ENCODE measurements at regions not wholly inside any gene's neighbourhood (a gene's known extent, or its start where the extent isn't known, plus 50 kb on each side); places are given as distances from the start of the nearest gene placed in this dataset.

DNA sequence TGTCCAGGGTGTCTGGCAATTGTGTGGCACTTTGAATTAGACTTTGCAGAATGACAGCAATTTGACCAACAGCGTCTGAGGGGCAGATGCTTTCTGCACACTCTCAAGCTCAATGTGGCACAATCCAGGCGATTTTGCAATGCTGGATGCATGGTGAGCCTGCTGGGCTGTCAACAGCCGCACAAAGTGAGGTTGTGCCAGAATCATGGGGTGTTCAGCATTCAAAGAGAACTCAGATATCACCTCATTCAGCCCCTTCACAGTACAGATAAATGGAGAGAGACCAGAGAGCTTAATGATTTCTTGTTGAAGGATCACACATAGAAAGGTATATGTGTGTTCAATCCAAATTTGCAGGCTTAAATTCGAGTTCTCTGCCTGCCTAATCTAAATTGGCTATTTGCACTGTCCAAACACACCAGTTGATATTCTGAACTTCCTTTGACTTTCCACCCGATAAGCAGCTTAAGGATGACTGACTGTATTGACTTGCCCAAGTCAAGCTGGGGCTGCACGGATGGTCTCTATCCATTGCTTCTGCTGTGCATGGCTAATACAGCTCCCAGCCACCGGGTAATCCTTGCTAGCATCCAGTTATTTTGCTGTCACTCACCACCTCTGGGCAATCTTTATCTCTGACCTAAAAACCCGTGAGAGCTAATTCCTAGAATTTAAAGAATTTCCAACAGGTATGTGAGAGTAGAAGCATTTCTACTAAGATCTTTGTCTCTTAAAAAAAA is 157.9 kb upstream of the TAS2R1 start (continued):
- TF ChIP-seq, protein P1, sequence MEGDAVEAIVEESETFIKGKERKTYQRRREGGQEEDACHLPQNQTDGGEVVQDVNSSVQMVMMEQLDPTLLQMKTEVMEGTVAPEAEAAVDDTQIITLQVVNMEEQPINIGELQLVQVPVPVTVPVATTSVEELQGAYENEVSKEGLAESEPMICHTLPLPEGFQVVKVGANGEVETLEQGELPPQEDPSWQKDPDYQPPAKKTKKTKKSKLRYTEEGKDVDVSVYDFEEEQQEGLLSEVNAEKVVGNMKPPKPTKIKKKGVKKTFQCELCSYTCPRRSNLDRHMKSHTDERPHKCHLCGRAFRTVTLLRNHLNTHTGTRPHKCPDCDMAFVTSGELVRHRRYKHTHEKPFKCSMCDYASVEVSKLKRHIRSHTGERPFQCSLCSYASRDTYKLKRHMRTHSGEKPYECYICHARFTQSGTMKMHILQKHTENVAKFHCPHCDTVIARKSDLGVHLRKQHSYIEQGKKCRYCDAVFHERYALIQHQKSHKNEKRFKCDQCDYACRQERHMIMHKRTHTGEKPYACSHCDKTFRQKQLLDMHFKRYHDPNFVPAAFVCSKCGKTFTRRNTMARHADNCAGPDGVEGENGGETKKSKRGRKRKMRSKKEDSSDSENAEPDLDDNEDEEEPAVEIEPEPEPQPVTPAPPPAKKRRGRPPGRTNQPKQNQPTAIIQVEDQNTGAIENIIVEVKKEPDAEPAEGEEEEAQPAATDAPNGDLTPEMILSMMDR (IDR thresholded peaks at IDR 0.05; ENCODE audit: low read depth, low read length, missing input control), result no peak

GRCh38 chr5:9786380-9787360 is 156.5 kb upstream of the TAS2R1 start:
- H3K27me3 ChIP-seq (ENCODE audit: control insufficient read depth in 4 of 4, insufficient read depth in 4 of 4, low read length in 3 of 4), result no peaks in the 10 kb centered on the region
- WGBS, result 83% methylated on average over 6 of the region's 6 CpGs
- DNase-seq (ENCODE audit: low spot score), result no peak
- H3K4me3 ChIP-seq (ENCODE audit: low read depth in 1 of 3, low read length in 3 of 3), result no peak overlapping the region
- no peaks in the 10 kb centered on the region for H3K36me3 ChIP-seq (ENCODE audit: control insufficient read depth in 4 of 4, insufficient read depth in 3 of 4, low read depth in 1 of 4, low read length in 3 of 4)
- H3K4me1 ChIP-seq (ENCODE audit: control insufficient read depth in 4 of 4, insufficient read depth in 4 of 4, low read length in 3 of 4), result no peaks in the 10 kb centered on the region
- H3K9me3 ChIP-seq (ENCODE audit: control insufficient read depth in 4 of 4, low read length in 3 of 4), result no peaks in the 10 kb centered on the region
- H3K27ac ChIP-seq (ENCODE audit: low read depth in 1 of 2, low read length in 2 of 2), result no peak overlapping the region
- TF ChIP-seq MAX (IDR thresholded peaks at IDR 0.05), result no peak
- no peak for TF ChIP-seq FOXA1 (IDR thresholded peaks at IDR 0.05)
- TF ChIP-seq YY1 (IDR thresholded peaks at IDR 0.05), result no peak
- no peak for TF ChIP-seq RXRA (IDR thresholded peaks at IDR 0.05)
- no peak for TF ChIP-seq GABPA (IDR thresholded peaks at IDR 0.05 in 1 of 2, conservative IDR thresholded peaks at IDR 0.05 in 1 of 2)
- TF ChIP-seq TAF1 (conservative IDR thresholded peaks at IDR 0.05), result no peak
- no peak for TF ChIP-seq FOXA2 (IDR thresholded peaks at IDR 0.05)
- TF ChIP-seq, protein P1 (IDR thresholded peaks at IDR 0.05; ENCODE audit: low read depth, low read length, missing input control), result no peak
- no peak for TF ChIP-seq ATF3 (IDR thresholded peaks at IDR 0.05)
- TF ChIP-seq, protein P2, sequence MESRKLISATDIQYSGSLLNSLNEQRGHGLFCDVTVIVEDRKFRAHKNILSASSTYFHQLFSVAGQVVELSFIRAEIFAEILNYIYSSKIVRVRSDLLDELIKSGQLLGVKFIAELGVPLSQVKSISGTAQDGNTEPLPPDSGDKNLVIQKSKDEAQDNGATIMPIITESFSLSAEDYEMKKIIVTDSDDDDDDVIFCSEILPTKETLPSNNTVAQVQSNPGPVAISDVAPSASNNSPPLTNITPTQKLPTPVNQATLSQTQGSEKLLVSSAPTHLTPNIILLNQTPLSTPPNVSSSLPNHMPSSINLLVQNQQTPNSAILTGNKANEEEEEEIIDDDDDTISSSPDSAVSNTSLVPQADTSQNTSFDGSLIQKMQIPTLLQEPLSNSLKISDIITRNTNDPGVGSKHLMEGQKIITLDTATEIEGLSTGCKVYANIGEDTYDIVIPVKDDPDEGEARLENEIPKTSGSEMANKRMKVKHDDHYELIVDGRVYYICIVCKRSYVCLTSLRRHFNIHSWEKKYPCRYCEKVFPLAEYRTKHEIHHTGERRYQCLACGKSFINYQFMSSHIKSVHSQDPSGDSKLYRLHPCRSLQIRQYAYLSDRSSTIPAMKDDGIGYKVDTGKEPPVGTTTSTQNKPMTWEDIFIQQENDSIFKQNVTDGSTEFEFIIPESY (IDR thresholded peaks at IDR 0.05), result no peak
- no peak for TF ChIP-seq SP1 (IDR thresholded peaks at IDR 0.05)
- TF ChIP-seq HNF4A (conservative IDR thresholded peaks at IDR 0.05), result no peak
- TF ChIP-seq REST (IDR thresholded peaks at IDR 0.05), result no peak
- no peak overlapping the region for H3K9ac ChIP-seq (ENCODE audit: low read depth in 1 of 2, low read length in 2 of 2)
